AG04449 (cell line): ENCODE measurements at regions not wholly inside any gene's neighbourhood (a gene's known extent, or its start where the extent isn't known, plus 50 kb on each side); places are given as distances from the start of the nearest gene placed in this dataset.
A peak's percentile ranks its signal among the peaks of the same experiment; 100 is the strongest.

Experiments used
- CTCF ChIA-PET: fragments of 350-600 bp; formaldehyde crosslinking; extraction: SDS; loops from one replicate; lab custom pipeline; 2021; ENCODE audit warnings: antibody characterized with exemption; lab: Yijun Ruan, JAX
- POLR2A ChIA-PET: fragments of 400-600, 350-600 bp; formaldehyde crosslinking; extraction: SDS; loops from one replicate; lab custom pipeline; 2020; ENCODE audit warnings: antibody characterized with exemption, inconsistent platforms; lab: Yijun Ruan, JAX
- DNase-seq: peaks from one replicate; pipeline ENCODE4 v3.0.0-alpha.2; 2010; ENCODE audit warnings: low read depth, low spot score
- H3K4me3 ChIP-seq: 2 replicates; pipeline ENCODE4 v1.5.1; 2011; ENCODE audit warnings: low read depth, mild to moderate bottlenecking, control low read depth, low read length
- CTCF ChIP-seq: IDR thresholded peaks from one replicate; pipeline ENCODE4 v1.5.1; 2011; ENCODE audit warnings: mild to moderate bottlenecking, moderate library complexity, low read length, control low read depth, inconsistent platforms; ENCODE audit not compliant: insufficient read depth; ENCODE audit errors: missing control alignments

DNA sequence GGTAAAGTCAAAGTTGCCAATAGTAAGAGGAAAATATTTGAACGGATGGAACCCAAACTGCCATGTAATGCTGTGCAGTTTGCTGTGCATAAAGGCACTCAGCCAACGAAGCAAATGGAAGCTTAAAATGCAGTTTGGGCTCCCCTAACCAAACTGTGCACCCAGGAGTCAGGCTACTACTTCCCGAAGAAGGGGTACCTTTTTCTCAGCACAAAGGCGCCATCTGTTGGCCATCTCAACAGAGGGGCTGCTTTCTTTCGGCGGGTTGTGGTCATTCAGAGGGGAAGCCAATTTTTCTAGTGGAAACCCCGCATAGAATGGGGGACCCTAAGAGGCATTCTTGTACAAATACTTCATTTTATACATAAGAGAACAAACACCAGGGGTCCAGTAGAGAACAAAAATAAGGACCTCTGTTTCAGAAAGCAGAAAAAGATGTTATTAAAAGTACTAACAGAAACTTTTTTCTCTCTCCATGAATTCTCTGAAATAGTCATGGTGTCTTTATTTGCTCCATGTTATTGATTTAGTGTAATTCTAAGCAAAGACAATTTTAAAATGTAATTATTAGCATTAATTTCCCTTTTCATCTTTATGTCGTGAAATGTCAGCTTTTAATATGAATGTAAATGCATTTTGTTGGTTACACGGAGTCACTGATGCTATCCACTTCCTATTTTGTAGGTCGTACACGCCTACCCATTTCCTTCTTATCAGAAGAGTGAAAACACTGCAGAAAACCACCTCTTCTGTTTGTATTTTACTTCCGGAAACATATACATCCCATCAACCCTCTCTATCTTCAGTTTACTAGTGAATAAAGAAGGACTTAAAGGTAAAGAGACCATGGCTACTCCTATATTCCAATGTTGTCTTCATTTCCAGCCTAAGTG, 453.3 kb downstream of the KCNJ2 start:
- ChIA-PET CTCF (no interaction called here), POLR2A (no interaction called here)
- TF ChIP-seq CTCF = peak; percentile 9
- no peak overlapping the region for H3K4me3 ChIP-seq
- DNase-seq = no peak

DNA sequence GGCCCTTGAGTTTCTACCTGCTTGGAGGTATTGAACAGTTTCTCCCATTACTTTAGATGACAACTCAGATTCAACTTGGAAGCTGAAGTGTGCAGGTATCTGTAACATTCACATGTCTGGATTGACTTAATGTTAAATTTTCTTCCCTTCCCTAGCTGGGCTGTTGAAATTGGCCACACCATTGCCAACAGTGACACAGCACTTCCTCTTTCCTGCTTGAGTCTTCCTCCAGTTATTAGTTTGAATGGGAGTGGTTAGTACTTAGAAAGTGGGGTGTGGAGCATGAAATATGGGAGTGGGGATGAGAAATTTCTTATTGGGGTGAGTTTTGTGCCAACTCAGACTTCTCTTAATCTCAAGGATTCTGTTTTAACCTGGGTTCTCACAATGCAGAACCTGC, 454.9 kb downstream of the KCNJ2 start:
- TF ChIP-seq CTCF = no peak
- DNase-seq = no peak
- ChIA-PET POLR2A (no interaction called here), CTCF (no interaction called here)
- H3K4me3 ChIP-seq = no peak overlapping the region

DNA sequence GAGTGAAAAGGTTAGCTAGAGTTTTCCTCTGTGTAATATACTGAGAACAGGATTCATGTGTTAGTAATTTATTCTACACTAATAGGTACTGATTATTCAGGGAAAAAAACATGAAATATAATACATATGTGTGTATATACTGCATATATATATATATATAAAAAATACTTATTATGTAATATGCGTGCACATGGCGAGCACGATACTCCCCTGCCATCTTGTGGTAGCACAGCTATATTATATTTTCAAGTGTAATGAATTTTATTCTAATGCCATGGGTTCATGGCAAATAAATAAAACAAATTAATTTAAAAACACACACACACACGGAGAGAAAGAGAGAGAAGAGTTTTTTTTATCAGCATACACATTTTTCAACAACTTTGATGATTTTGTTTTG, 460.6 kb downstream of the KCNJ2 start:
- ChIA-PET CTCF (interaction anchor here (0.6 to 2.2 kb wide), 5 partner anchors 9 to 1106 kb away, joined by 3 to 11 read pairs (median 3); no protein-coding TSS in a partner anchor), POLR2A (no interaction called here)
- DNase-seq = no peak

GRCh38 chr17:70636517-70637133, 467.3 kb downstream of the KCNJ2 start:
- peak; percentile 2 for DNase-seq
- CTCF ChIA-PET = no interaction called here
- H3K4me3 ChIP-seq = no peak overlapping the region
- TF ChIP-seq CTCF = peak; percentile 36
- POLR2A ChIA-PET = no interaction called here

More for the DNA sequence above, 460.6 kb downstream of the KCNJ2 start:
- no peak overlapping the region for H3K4me3 ChIP-seq
- TF ChIP-seq CTCF = no peak

- TF ChIP-seq CTCF = no peak
- ChIA-PET POLR2A (no interaction called here), CTCF (no interaction called here)
- no peak overlapping the region for H3K4me3 ChIP-seq
- DNase-seq = no peak
Measured at GRCh38 chr17:70642059-70642458, 472.7 kb downstream of the KCNJ2 start.

DNA sequence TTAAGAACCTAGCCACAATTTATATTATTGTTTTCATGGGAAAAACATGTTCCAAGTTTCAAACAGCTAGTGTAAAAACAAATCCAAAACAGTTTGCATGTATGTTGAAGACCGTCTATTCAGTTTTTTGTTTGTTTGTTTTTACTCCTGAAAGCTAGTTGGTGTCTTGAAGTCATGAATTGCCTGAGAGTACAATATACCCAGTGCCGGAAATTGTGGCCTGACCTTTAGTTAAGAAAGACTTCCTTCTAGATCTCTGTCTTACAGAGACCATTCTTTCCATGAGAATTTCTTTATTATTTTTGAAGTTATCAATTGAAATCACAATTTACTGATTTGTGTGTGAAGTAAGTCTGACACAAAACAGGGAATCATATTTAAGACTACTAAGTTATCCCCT, 474.8 kb downstream of the KCNJ2 start:
- DNase-seq = no peak
- H3K4me3 ChIP-seq = no peak overlapping the region
- no peak for TF ChIP-seq CTCF
- POLR2A ChIA-PET = no interaction called here
- CTCF ChIA-PET = no interaction called here
